ENCODE measurements at regions not wholly inside any gene's neighbourhood (a gene's known extent, or its start where the extent isn't known, plus 50 kb on each side); places are given as distances from the start of the nearest gene placed in this dataset.

DNA sequence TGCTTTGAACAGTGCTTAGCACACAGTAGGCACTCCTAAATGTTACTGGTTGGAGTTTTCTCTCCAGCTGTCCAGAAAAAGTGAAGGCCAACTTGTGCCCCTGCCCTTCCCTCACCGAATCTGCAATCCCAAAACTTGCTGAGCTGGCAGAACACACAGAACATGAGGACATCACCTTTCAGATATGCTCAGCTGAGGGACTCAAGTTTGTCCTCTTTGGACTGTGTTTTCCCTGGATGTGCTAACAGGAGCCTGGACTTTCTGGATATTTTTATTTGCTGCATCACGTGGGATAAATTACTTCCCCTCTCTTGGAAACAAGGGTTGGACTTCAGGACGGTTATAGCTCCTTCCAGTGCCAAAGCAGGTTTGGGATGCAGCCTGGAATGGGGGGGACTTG is 59.5 kb upstream of the SMAD6 start:
- no peaks in the 10 kb centered on the region for H3K79me2 ChIP-seq (ENCODE audit: control insufficient read depth in 1 of 2, insufficient read depth in 2 of 2, low read length in 2 of 2)
- no peak overlapping the region for H3K4ac ChIP-seq (replicated peaks; ENCODE audit: insufficient read length, low read depth, low read length)
- H3K9me3 ChIP-seq (ENCODE audit: insufficient read depth in 2 of 2, low read depth in 1 of 2, low read length in 1 of 2): no peaks in the 10 kb centered on the region
- H3K36me3 ChIP-seq (ENCODE audit: control insufficient read depth in 2 of 4, insufficient read depth in 4 of 4, low read length in 3 of 4): no peaks in the 10 kb centered on the region
- H3K4me1 ChIP-seq (replicated peaks in 1 of 4; ENCODE audit: control insufficient read depth in 3 of 4, insufficient read depth in 4 of 4, low read length in 3 of 4): peaks cover 0 to 3% (median 0%) of the 10 kb centered on the region in 4 experiments; a peak in 4 of 7 replicates
- no peak overlapping the region for H3K9ac ChIP-seq (replicated peaks in 1 of 4; ENCODE audit: extremely low read depth in 1 of 4, low read depth in 3 of 4, low read length in 3 of 4)
- DNase-seq (ENCODE audit: low read depth in 1 of 2, low spot score in 2 of 2): no peak
- WGBS, 2 experiments (ENCODE audit: extremely low coverage in 1 of 2, insufficient coverage in 1 of 2, insufficient read length in 1 of 2, insufficient replicate concordance in 2 of 2, low coverage in 1 of 2, low lambda C conversion rate in 2 of 2, missing lambda C conversion rate in 1 of 2): 87% methylated on average over 3 of the region's 3 CpGs; no CpG with 5 or more reads in 1 of the 2 experiments
- no peak overlapping the region for H4K5ac ChIP-seq (ENCODE audit: insufficient read length, low read depth, low read length)
- H2BK12ac ChIP-seq (ENCODE audit: low read depth, low read length): no peak overlapping the region
- no peak overlapping the region for H3K18ac ChIP-seq (ENCODE audit: extremely low read depth, low read length)
- no peaks in the 10 kb centered on the region for H3K27me3 ChIP-seq (replicated peaks in 1 of 4; ENCODE audit: control insufficient read depth in 3 of 4, extremely low read depth in 1 of 4, insufficient read depth in 3 of 4, low read length in 3 of 4)
- ChIA-PET POLR2A (ENCODE audit: partially characterized antibody) (interaction anchor here (1.0 kb wide), 1 partner anchor 19 kb away, joined by 3 read pairs; no protein-coding TSS in a partner anchor), CTCF (ENCODE audit: partially characterized antibody) (interaction anchor here (1.2 to 3.7 kb wide), 2 partner anchors 11 to 54 kb away, joined by 3 to 10 read pairs; no protein-coding TSS in a partner anchor)
- no peak overlapping the region for H4K8ac ChIP-seq (ENCODE audit: extremely low read depth, insufficient read depth, low read length)
- no peak overlapping the region for H2BK20ac ChIP-seq (ENCODE audit: low read length)
- H2BK15ac ChIP-seq (ENCODE audit: low read length): no peak overlapping the region
- H4K20me1 ChIP-seq (replicated peaks in 1 of 2; ENCODE audit: control insufficient read depth in 1 of 2, insufficient read depth in 2 of 2, low read length in 2 of 2): no peaks in the 10 kb centered on the region
- no peaks in the 10 kb centered on the region for H3K79me1 ChIP-seq (ENCODE audit: low read depth, low read length)
- H3K23ac ChIP-seq (ENCODE audit: insufficient read length): no peak overlapping the region
- no peak overlapping the region for H2BK120ac ChIP-seq (replicated peaks; ENCODE audit: low read depth, low read length)
- H3K27ac ChIP-seq (ENCODE audit: low read depth, low read length): no peak overlapping the region
- no peak overlapping the region for H3K4me3 ChIP-seq (ENCODE audit: extremely low read depth in 1 of 4, insufficient read depth in 2 of 4, low read depth in 3 of 4, low read length in 4 of 4)
- no peak overlapping the region for H3K56ac ChIP-seq (replicated peaks; ENCODE audit: insufficient read length, low read depth, low read length)
- H2AFZ ChIP-seq (ENCODE audit: low read length): no peak overlapping the region
- no peak overlapping the region for H4K91ac ChIP-seq (replicated peaks; ENCODE audit: insufficient read length, low read length)
- TF ChIP-seq TCF12 (IDR thresholded peaks at IDR 0.05; ENCODE audit: low read depth, low read length) (no peak), CBX5 (IDR thresholded peaks at IDR 0.05; ENCODE audit: low read depth, low read length) (no peak), CHD1 (IDR thresholded peaks at IDR 0.05; ENCODE audit: low read depth, low read length) (no peak), EGR1 (IDR thresholded peaks at IDR 0.05; ENCODE audit: borderline replicate concordance, low read depth, low read length) (no peak), HDAC6 (IDR thresholded peaks at IDR 0.05; ENCODE audit: low read depth, low read length) (no peak), MAFK (IDR thresholded peaks at IDR 0.05; ENCODE audit: low read depth, low read length) (0 out of 2 replicates have a peak, but pooled peaks have one; percentile 12), NANOG (IDR thresholded peaks at IDR 0.05; ENCODE audit: insufficient read depth, low read depth, low read length, poor library complexity, severe bottlenecking) (no peak)
- no peak overlapping the region for H2AK5ac ChIP-seq (ENCODE audit: low read depth, low read length)
- H3K4me2 ChIP-seq (ENCODE audit: insufficient read depth in 1 of 2, low read depth in 2 of 2, low read length in 2 of 2): no peak overlapping the region
- FAIRE-seq: no peak
- no peak overlapping the region for H2BK5ac ChIP-seq (ENCODE audit: low read depth, low read length)
- no peak overlapping the region for H3K14ac ChIP-seq (ENCODE audit: insufficient read length)
- no peaks in the 10 kb centered on the region for H3K23me2 ChIP-seq (ENCODE audit: low read depth, low read length)
